Tibial nerve (tissue), 4 donors: ENCODE measurements at regions not wholly inside any gene's neighbourhood (a gene's known extent, or its start where the extent isn't known, plus 50 kb on each side); places are given as distances from the start of the nearest gene placed in this dataset.

Experiments used
- EP300 ChIP-seq, 2 donors: sonication (generic); formaldehyde crosslinking; IDR thresholded peaks; one replicate each; pipeline ENCODE4 v1.6.1; 2017; ENCODE audit warnings: antibody characterized with exemption in 2 of 2, mild to moderate bottlenecking in 1 of 2
- POLR2A ChIP-seq, 2 donors: fragments of 450-650 bp; IDR thresholded peaks; one replicate each; pipeline ENCODE4 v1.6.1; 2017; ENCODE audit warnings: antibody characterized with exemption in 2 of 2, mild to moderate bottlenecking in 2 of 2, moderate library complexity in 2 of 2
- TF ChIP-seq, protein P1 (sequence below), 5 experiments: fragments of 200-600 bp in 3 of 5; fragments of 450-650 bp in 2 of 5; sonication (generic) in 3 of 5; IDR thresholded peaks; one replicate each; pipeline ENCODE4 v1.5.1; 2016 to 2019; ENCODE audit warnings: antibody characterized with exemption in 5 of 5, mild to moderate bottlenecking in 3 of 5, moderate library complexity in 2 of 5

DNA sequence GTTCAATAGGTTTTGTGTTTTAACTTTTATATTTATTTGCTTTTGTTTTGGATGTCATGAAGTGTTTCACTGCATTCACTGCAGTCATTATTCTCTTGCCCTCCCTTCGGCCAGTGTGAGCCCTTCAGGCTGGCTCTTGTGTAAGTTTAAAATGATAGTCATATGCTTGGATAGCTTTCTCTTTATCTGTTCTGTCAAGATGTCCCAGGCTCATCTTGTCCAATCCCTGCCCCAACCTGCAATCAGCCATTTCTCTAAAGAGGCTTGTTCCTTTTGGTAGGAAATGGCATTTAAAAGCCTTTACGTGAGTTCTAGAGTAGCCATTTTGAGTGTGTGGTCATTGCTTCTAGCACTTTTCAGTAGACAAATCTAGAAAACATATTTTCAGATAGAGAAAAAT, 238.0 kb upstream of the SLC39A10 start:
- TF ChIP-seq, protein P1, sequence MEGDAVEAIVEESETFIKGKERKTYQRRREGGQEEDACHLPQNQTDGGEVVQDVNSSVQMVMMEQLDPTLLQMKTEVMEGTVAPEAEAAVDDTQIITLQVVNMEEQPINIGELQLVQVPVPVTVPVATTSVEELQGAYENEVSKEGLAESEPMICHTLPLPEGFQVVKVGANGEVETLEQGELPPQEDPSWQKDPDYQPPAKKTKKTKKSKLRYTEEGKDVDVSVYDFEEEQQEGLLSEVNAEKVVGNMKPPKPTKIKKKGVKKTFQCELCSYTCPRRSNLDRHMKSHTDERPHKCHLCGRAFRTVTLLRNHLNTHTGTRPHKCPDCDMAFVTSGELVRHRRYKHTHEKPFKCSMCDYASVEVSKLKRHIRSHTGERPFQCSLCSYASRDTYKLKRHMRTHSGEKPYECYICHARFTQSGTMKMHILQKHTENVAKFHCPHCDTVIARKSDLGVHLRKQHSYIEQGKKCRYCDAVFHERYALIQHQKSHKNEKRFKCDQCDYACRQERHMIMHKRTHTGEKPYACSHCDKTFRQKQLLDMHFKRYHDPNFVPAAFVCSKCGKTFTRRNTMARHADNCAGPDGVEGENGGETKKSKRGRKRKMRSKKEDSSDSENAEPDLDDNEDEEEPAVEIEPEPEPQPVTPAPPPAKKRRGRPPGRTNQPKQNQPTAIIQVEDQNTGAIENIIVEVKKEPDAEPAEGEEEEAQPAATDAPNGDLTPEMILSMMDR (IDR thresholded peaks at IDR 0.05) = no peak
- TF ChIP-seq POLR2A (IDR thresholded peaks at IDR 0.05) (no peak), EP300 (IDR thresholded peaks at IDR 0.05) (no peak)
